Keratinocyte (primary cell): ENCODE measurements at regions not wholly inside any gene's neighbourhood (a gene's known extent, or its start where the extent isn't known, plus 50 kb on each side); places are given as distances from the start of the nearest gene placed in this dataset.

Experiments
- DNase-seq: peaks from one replicate; pipeline ENCODE4 v3.0.0-alpha.2; 2011; ENCODE audit warnings: low read depth, missing footprints, low spot score
- FAIRE-seq: peaks from 2 replicates; lab custom pipeline; 2011; peaks lifted over from hg19 to GRCh38; lab: Jason Lieb, UNC
- H2AFZ ChIP-seq: 2 replicates; pipeline ENCODE4 v1.6.0; 2012; ENCODE audit warnings: low read length, control low read depth, inconsistent platforms; ENCODE audit not compliant: control insufficient read depth
- H3K27ac ChIP-seq: 2 replicates; pipeline ENCODE4 v1.5.1; 2011; ENCODE audit warnings: low read length; ENCODE audit not compliant: control insufficient read depth, insufficient read depth
- H3K27me3 ChIP-seq: 3 replicates; pipeline ENCODE4 v1.6.0; 2011; ENCODE audit warnings: low read length; ENCODE audit not compliant: control insufficient read depth, insufficient read depth; ENCODE audit errors: extremely low read depth
- H3K36me3 ChIP-seq, 2 experiments: 2 replicates in 1 of 2; 3 replicates in 1 of 2; pipeline ENCODE4 v1.5.1; 2011; ENCODE audit warnings: low read length in 2 of 2, mild to moderate bottlenecking in 1 of 2; ENCODE audit not compliant: control insufficient read depth in 2 of 2, insufficient read depth in 2 of 2; ENCODE audit errors: extremely low read depth in 1 of 2
- H3K4me1 ChIP-seq: 3 replicates; pipeline ENCODE4 v1.5.1; 2011; ENCODE audit warnings: low read length; ENCODE audit not compliant: control insufficient read depth, insufficient read depth; ENCODE audit errors: extremely low read depth
- H3K4me2 ChIP-seq: 3 replicates; pipeline ENCODE4 v1.6.0; 2011; ENCODE audit warnings: low read depth, low read length; ENCODE audit not compliant: control insufficient read depth, insufficient read depth; ENCODE audit errors: extremely low read depth
- H3K4me3 ChIP-seq, 3 experiments: fragments of 200-600 bp in 1 of 3; sonication (generic) in 1 of 3; 2 replicates in 2 of 3; 3 replicates in 1 of 3; pipeline ENCODE4 v1.5.1; 2011 to 2016; ENCODE audit warnings: low read length in 3 of 3, mild to moderate bottlenecking in 3 of 3, control low read depth in 2 of 3, inconsistent platforms in 1 of 3, low read depth in 1 of 3, mixed read lengths in 1 of 3, mixed run types in 1 of 3, moderate library complexity in 1 of 3; ENCODE audit not compliant: control insufficient read depth in 2 of 3, insufficient read depth in 2 of 3; ENCODE audit errors: extremely low read depth in 1 of 3
- H3K79me2 ChIP-seq: 2 replicates; pipeline ENCODE4 v1.6.0; 2012; ENCODE audit warnings: low read length; ENCODE audit not compliant: control insufficient read depth, insufficient read depth
- H3K9ac ChIP-seq: 3 replicates; pipeline ENCODE4 v1.6.0; 2011; ENCODE audit warnings: low read length; ENCODE audit not compliant: control insufficient read depth, insufficient read depth; ENCODE audit errors: extremely low read depth
- H3K9me1 ChIP-seq: 3 replicates; pipeline ENCODE4 v1.6.0; 2011; ENCODE audit warnings: low read length; ENCODE audit not compliant: control insufficient read depth, insufficient read depth; ENCODE audit errors: extremely low read depth
- H3K9me3 ChIP-seq: 2 replicates; pipeline ENCODE4 v1.5.1; 2012; ENCODE audit warnings: low read depth, low read length; ENCODE audit not compliant: control insufficient read depth
- H4K20me1 ChIP-seq: 3 replicates; pipeline ENCODE4 v1.6.0; 2011; ENCODE audit warnings: low read length; ENCODE audit not compliant: control insufficient read depth, insufficient read depth; ENCODE audit errors: extremely low read depth
- CTCF ChIP-seq, 3 experiments: IDR thresholded peaks in 1 of 3; conservative IDR thresholded peaks in 1 of 3; optimal IDR thresholded peaks in 1 of 3; 2 replicates in 2 of 3; 3 replicates in 1 of 3; pipeline versions ENCODE3 to v1.5.1; 2011; ENCODE audit warnings: low read length in 3 of 3, mild to moderate bottlenecking in 3 of 3, moderate library complexity in 2 of 3, control low read depth in 1 of 3, inconsistent platforms in 1 of 3; ENCODE audit not compliant: insufficient read depth in 2 of 3; ENCODE audit errors: extremely low read depth in 1 of 3
- EZH2 ChIP-seq: IDR thresholded peaks from one replicate; pipeline ENCODE4 v1.6.1; 2012; ENCODE audit warnings: inconsistent platforms, mild to moderate bottlenecking, low read length, moderate library complexity
- dilution Hi-C: fragments of 300-500 bp; cut with MboI; formaldehyde crosslinking; loops from one replicate; pipeline ENCODE4 v1.7.0; 2020; ENCODE audit warnings: low sequenced_read_pairs; ENCODE audit not compliant: extremely low pct_ligation_motif_present

- no peak overlapping the region for H2AFZ ChIP-seq
- TF ChIP-seq CTCF (optimal IDR thresholded peaks at IDR 0.05 in 1 of 3, IDR thresholded peaks at IDR 0.05 in 1 of 3, conservative IDR thresholded peaks at IDR 0.05 in 1 of 3; ENCODE audit: extremely low read depth in 1 of 3, insufficient read depth in 2 of 3, low read length in 3 of 3) (no peak), EZH2 (no peak)
- no peaks in the 10 kb centered on the region for H3K9me1 ChIP-seq
- H3K4me1 ChIP-seq, result no peaks in the 10 kb centered on the region
- no peaks in the 10 kb centered on the region for H3K36me3 ChIP-seq
- no peaks in the 10 kb centered on the region for H3K9me3 ChIP-seq
- no peak overlapping the region for H3K4me2 ChIP-seq
- no peaks in the 10 kb centered on the region for H3K27me3 ChIP-seq
- dilution Hi-C loops, result no loop called here
- H3K4me3 ChIP-seq, result no peak overlapping the region
- no peak overlapping the region for H3K9ac ChIP-seq
- no peaks in the 10 kb centered on the region for H4K20me1 ChIP-seq
- H3K79me2 ChIP-seq, result no peaks in the 10 kb centered on the region
- FAIRE-seq (no peak), DNase-seq (no peak)
- H3K27ac ChIP-seq, result no peak overlapping the region
Measured at GRCh38 chr3:188083011-188083410, 70.9 kb upstream of the LPP start.

GRCh38 chr3:188084752-188085583 is 69.0 kb upstream of the LPP start:
- Histone ChIP-seq H3K27ac (no peak overlapping the region), H3K4me1 (no peaks in the 10 kb centered on the region), H3K36me3 (no peaks in the 10 kb centered on the region), H3K4me3 (no peak overlapping the region), H4K20me1 (no peaks in the 10 kb centered on the region), H3K27me3 (no peaks in the 10 kb centered on the region), H3K9ac (no peak overlapping the region), H3K4me2 (no peak overlapping the region), H3K9me1 (no peaks in the 10 kb centered on the region), H3K79me2 (no peaks in the 10 kb centered on the region), H3K9me3 (no peaks in the 10 kb centered on the region), H2AFZ (no peak overlapping the region)
- FAIRE-seq, result no peak
- dilution Hi-C loops, result no loop called here
- DNase-seq, result no peak
- TF ChIP-seq CTCF (optimal IDR thresholded peaks at IDR 0.05 in 1 of 3, IDR thresholded peaks at IDR 0.05 in 1 of 3, conservative IDR thresholded peaks at IDR 0.05 in 1 of 3; ENCODE audit: extremely low read depth in 1 of 3, insufficient read depth in 2 of 3, low read length in 3 of 3) (no peak), EZH2 (no peak)
